ENCODE measurements at regions not wholly inside any gene's neighbourhood (a gene's known extent, or its start where the extent isn't known, plus 50 kb on each side); places are given as distances from the start of the nearest gene placed in this dataset.

- DNase-seq (no peak), ATAC-seq (ENCODE audit: poor library complexity) (no peak)
- intact Hi-C loops (cut with DNase I), result no loop called here
These were observed 473.4 kb downstream of the CMPK2 start for GRCh38 chr2:6392354-6392753.

GRCh38 chr2:6392966-6393365 is 472.7 kb downstream of the CMPK2 start:
- no peak for DNase-seq
- ATAC-seq (ENCODE audit: poor library complexity), result no peak
- intact Hi-C loops (cut with DNase I), result no loop called here

- DNase-seq (no peak), ATAC-seq (ENCODE audit: poor library complexity) (no peak)
- intact Hi-C loops (cut with DNase I), result no loop called here
These were observed 471.9 kb downstream of the CMPK2 start for GRCh38 chr2:6393819-6394218.

- intact Hi-C loops (cut with DNase I), result no loop called here
- ATAC-seq (ENCODE audit: poor library complexity), result no peak
- no peak for DNase-seq
These were observed 471.4 kb downstream of the CMPK2 start for GRCh38 chr2:6394276-6394675.

- ATAC-seq (ENCODE audit: poor library complexity), result no peak
- no peak for DNase-seq
- intact Hi-C loops (cut with DNase I), result no loop called here
These were observed 467.3 kb downstream of the CMPK2 start for GRCh38 chr2:6398421-6398820.

- ATAC-seq (ENCODE audit: poor library complexity), result no peak
- no peak for DNase-seq
- intact Hi-C loops (cut with DNase I), result no loop called here
These were observed 464.4 kb downstream of the CMPK2 start for GRCh38 chr2:6401301-6401700.

GRCh38 chr2:6408057-6408456 is 457.6 kb downstream of the CMPK2 start:
- ATAC-seq (ENCODE audit: poor library complexity), result no peak
- intact Hi-C loops (cut with DNase I), result no loop called here

GRCh38 chr2:6410313-6410712 is 455.4 kb downstream of the CMPK2 start:
- intact Hi-C loops (cut with DNase I), result no loop called here
- ATAC-seq (ENCODE audit: poor library complexity) (no peak), DNase-seq (no peak)

More at GRCh38 chr2:6408057-6408456, 457.6 kb downstream of the CMPK2 start:
- DNase-seq, result no peak

GRCh38 chr2:6412533-6413091 is 453.1 kb downstream of the CMPK2 start:
- DNase-seq (no peak), ATAC-seq (ENCODE audit: poor library complexity) (no peak)
- intact Hi-C loops (cut with DNase I), result no loop called here

GRCh38 chr2:6417050-6417449 is 448.7 kb downstream of the CMPK2 start:
- intact Hi-C loops (cut with DNase I), result no loop called here
- ATAC-seq (ENCODE audit: poor library complexity) (no peak), DNase-seq (no peak)

- ATAC-seq (ENCODE audit: poor library complexity) (no peak), DNase-seq (no peak)
- intact Hi-C loops (cut with DNase I), result no loop called here
These were observed 447.4 kb downstream of the CMPK2 start for GRCh38 chr2:6418291-6418690.

GRCh38 chr2:6421138-6421730 is 444.5 kb downstream of the CMPK2 start:
- ATAC-seq (ENCODE audit: poor library complexity) (no peak), DNase-seq (no peak)
- intact Hi-C loops (cut with DNase I), result no loop called here

- ATAC-seq (ENCODE audit: poor library complexity) (no peak), DNase-seq (no peak)
- intact Hi-C loops (cut with DNase I), result no loop called here
These were observed 443.8 kb downstream of the CMPK2 start for GRCh38 chr2:6421888-6422287.

GRCh38 chr2:6423157-6423556 is 442.6 kb downstream of the CMPK2 start:
- intact Hi-C loops (cut with DNase I), result no loop called here
- ATAC-seq (ENCODE audit: poor library complexity), result no peak
- no peak for DNase-seq

GRCh38 chr2:6423944-6424343 is 441.8 kb downstream of the CMPK2 start:
- intact Hi-C loops (cut with DNase I), result no loop called here
- ATAC-seq (ENCODE audit: poor library complexity) (no peak), DNase-seq (no peak)

GRCh38 chr2:6425032-6425431 is 440.7 kb downstream of the CMPK2 start:
- no peak for DNase-seq
- intact Hi-C loops (cut with DNase I), result no loop called here
- ATAC-seq (ENCODE audit: poor library complexity), result no peak

- DNase-seq (no peak), ATAC-seq (ENCODE audit: poor library complexity) (no peak)
- intact Hi-C loops (cut with DNase I), result no loop called here
These were observed 436.3 kb downstream of the CMPK2 start for GRCh38 chr2:6429210-6429986.

- ATAC-seq (ENCODE audit: poor library complexity) (no peak), DNase-seq (no peak)
- intact Hi-C loops (cut with DNase I), result no loop called here
These were observed 431.3 kb downstream of the CMPK2 start for GRCh38 chr2:6434438-6434837.

GRCh38 chr2:6441800-6442199 is 423.9 kb downstream of the CMPK2 start:
- intact Hi-C loops (cut with DNase I), result no loop called here
- ATAC-seq (ENCODE audit: poor library complexity), result no peak
- DNase-seq, result no peak

- intact Hi-C loops (cut with DNase I), result no loop called here
- ATAC-seq (ENCODE audit: poor library complexity), result no peak
- no peak for DNase-seq
These were observed 423.3 kb downstream of the CMPK2 start for GRCh38 chr2:6442252-6442985.
